Peyer's patch (tissue), 4 donors: ENCODE measurements at regions not wholly inside any gene's neighbourhood (a gene's known extent, or its start where the extent isn't known, plus 50 kb on each side); places are given as distances from the start of the nearest gene placed in this dataset.

ENCODE experiments used
- CTCF ChIP-seq, 6 experiments: fragments of 450-650 bp in 4 of 6; fragments of 200-600 bp in 2 of 6; sonication (generic) in 1 of 6; IDR thresholded peaks; one replicate each; pipeline ENCODE4 v1.5.1; 2017 to 2019; ENCODE audit warnings: antibody characterized with exemption in 6 of 6, mild to moderate bottlenecking in 3 of 6, moderate library complexity in 1 of 6
- POLR2A ChIP-seq, 2 donors: fragments of 450-650 bp; IDR thresholded peaks; one replicate each; pipeline ENCODE4 v1.5.1; 2017; ENCODE audit warnings: antibody characterized with exemption in 2 of 2, mild to moderate bottlenecking in 2 of 2, moderate library complexity in 2 of 2

- TF ChIP-seq POLR2A (IDR thresholded peaks at IDR 0.05) (no peak), CTCF (IDR thresholded peaks at IDR 0.05) (no peak)
Measured at GRCh38 chr5:96569770-96570169, 92.4 kb upstream of the CAST start.
